ENCODE measurements at regions not wholly inside any gene's neighbourhood (a gene's known extent, or its start where the extent isn't known, plus 50 kb on each side); places are given as distances from the start of the nearest gene placed in this dataset.

DNA sequence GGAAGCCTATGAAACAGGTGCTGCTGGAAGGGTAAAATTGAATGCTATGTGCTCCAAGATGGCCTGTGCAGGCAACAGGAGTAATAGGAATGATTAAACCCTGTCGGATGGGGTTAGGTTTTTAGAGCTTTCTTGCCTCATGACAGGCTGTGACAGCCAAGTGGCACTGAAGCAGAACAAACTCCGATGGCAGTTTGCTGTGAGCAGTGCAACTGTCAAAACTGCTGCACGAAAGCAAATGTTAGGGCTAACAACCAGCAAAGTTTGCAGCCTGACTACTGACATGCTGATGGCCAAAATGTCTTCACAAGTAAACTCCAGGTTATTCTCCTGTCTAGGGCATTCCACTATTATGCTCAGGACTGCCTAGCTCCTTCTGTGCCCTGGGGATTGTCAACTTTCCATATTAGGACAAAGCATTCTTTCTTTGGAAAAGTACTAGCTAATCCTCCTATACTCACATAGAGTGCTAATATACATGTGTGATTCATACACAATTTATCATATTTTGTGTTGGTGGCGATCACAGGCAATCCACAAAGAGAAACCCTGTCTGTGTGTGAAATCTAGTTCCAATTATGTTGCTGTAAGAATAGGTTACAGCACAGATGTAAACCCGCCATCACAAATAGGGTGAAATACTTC lies 486.6 kb upstream of the TENM3 start:
- TF ChIP-seq, protein P1, sequence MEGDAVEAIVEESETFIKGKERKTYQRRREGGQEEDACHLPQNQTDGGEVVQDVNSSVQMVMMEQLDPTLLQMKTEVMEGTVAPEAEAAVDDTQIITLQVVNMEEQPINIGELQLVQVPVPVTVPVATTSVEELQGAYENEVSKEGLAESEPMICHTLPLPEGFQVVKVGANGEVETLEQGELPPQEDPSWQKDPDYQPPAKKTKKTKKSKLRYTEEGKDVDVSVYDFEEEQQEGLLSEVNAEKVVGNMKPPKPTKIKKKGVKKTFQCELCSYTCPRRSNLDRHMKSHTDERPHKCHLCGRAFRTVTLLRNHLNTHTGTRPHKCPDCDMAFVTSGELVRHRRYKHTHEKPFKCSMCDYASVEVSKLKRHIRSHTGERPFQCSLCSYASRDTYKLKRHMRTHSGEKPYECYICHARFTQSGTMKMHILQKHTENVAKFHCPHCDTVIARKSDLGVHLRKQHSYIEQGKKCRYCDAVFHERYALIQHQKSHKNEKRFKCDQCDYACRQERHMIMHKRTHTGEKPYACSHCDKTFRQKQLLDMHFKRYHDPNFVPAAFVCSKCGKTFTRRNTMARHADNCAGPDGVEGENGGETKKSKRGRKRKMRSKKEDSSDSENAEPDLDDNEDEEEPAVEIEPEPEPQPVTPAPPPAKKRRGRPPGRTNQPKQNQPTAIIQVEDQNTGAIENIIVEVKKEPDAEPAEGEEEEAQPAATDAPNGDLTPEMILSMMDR (IDR thresholded peaks at IDR 0.05) = no peak
- TF ChIP-seq EP300 (IDR thresholded peaks at IDR 0.05) (no peak), POLR2A (IDR thresholded peaks at IDR 0.05; ENCODE audit: low read depth) (no peak)

Data from esophagus muscularis mucosa (tissue), 4 donors.